DOHH2 (cell line): ENCODE measurements at regions not wholly inside any gene's neighbourhood (a gene's known extent, or its start where the extent isn't known, plus 50 kb on each side); places are given as distances from the start of the nearest gene placed in this dataset.
"Not testable (repeated sequence)": the region's sequence is repeated elsewhere in the genome, so short reads cannot be mapped to it uniquely, and the experiment has no call there.

ENCODE experiments used
- H3F3A ChIP-seq: fragments of 200-600 bp; sonication (generic), shearing (Covaris generic); 2 replicates; pipeline ENCODE4 v1.6.0; 2016; ENCODE audit warnings: antibody characterized with exemption, mild to moderate bottlenecking; ENCODE audit not compliant: control insufficient read depth, insufficient read depth
- H3K27ac ChIP-seq: fragments of 200-600 bp; sonication (generic); 2 replicates; pipeline ENCODE4 v1.5.1; 2014; ENCODE audit warnings: low read depth, mild to moderate bottlenecking, low read length, moderate library complexity
- H3K27me3 ChIP-seq: fragments of 200-600 bp; sonication (generic); 2 replicates; pipeline ENCODE4 v1.6.1; 2014; ENCODE audit warnings: mild to moderate bottlenecking, low read length, mixed read lengths; ENCODE audit not compliant: control insufficient read depth
- H3K36me3 ChIP-seq: fragments of 200-600 bp; sonication (generic); 2 replicates; pipeline ENCODE4 v1.6.1; 2014; ENCODE audit warnings: mild to moderate bottlenecking, low read length, moderate library complexity, mixed read lengths; ENCODE audit not compliant: control insufficient read depth
- H3K4me1 ChIP-seq: fragments of 200-600 bp; sonication (generic); 2 replicates; pipeline ENCODE4 v1.6.1; 2014; ENCODE audit warnings: mild to moderate bottlenecking, low read length, mixed read lengths; ENCODE audit not compliant: control insufficient read depth
- H3K4me2 ChIP-seq: fragments of 200-600 bp; sonication (generic); 2 replicates; pipeline ENCODE4 v1.6.0; 2014; ENCODE audit warnings: mild to moderate bottlenecking, low read length, moderate library complexity
- H3K4me3 ChIP-seq: fragments of 200-600 bp; sonication (generic); 2 replicates; pipeline ENCODE4 v1.5.1; 2014; ENCODE audit warnings: mild to moderate bottlenecking, low read length, mixed read lengths
- H3K79me2 ChIP-seq: fragments of 200-600 bp; sonication (generic); 2 replicates; pipeline ENCODE4 v1.6.1; 2014; ENCODE audit warnings: mild to moderate bottlenecking, low read length, mixed read lengths; ENCODE audit not compliant: control insufficient read depth
- H3K9me2 ChIP-seq: fragments of 200-600 bp; sonication (generic); replicated peaks from 2 replicates; pipeline ENCODE4 v1.6.1; 2014; ENCODE audit warnings: mild to moderate bottlenecking, low read length, mixed read lengths; ENCODE audit not compliant: control insufficient read depth
- H3K9me3 ChIP-seq: fragments of 200-600 bp; sonication (generic); 2 replicates; pipeline ENCODE4 v1.6.1; 2014; ENCODE audit warnings: antibody characterized with exemption, low read length, mixed read lengths; ENCODE audit not compliant: control insufficient read depth, insufficient read depth
- H4K20me1 ChIP-seq: fragments of 200-600 bp; sonication (generic); 2 replicates; pipeline ENCODE4 v1.6.0; 2014; ENCODE audit warnings: low read depth, mild to moderate bottlenecking, antibody characterized with exemption, low read length, moderate library complexity; ENCODE audit not compliant: control insufficient read depth, insufficient read depth

DNA sequence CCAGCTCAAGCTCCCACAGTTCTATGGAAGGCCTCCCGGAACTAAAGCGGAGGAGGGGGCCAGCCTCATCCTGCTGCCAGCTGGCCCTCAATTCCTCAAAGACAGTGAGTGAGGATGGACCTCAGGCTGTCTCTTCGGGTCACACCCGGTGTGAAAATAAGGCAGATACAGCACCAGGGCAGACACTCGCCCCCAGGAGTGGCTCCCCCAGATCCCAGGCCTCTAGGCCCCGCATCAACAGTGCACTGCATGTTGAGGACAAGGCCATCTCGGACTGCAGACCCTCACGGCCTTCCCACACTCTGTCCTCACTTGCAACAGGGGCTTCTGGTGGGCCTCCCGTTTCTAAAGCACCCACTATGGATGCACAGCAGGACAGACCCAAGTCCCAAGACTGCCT, 239.2 kb upstream of the ZNF322 start:
- not testable (repeated sequence) for H3K4me3 ChIP-seq, H3F3A ChIP-seq, H3K4me2 ChIP-seq, H3K9me3 ChIP-seq, H3K36me3 ChIP-seq, H3K4me1 ChIP-seq, H3K27ac ChIP-seq, H3K9me2 ChIP-seq, H3K27me3 ChIP-seq, H3K79me2 ChIP-seq, H4K20me1 ChIP-seq

- H3K4me1 ChIP-seq, H3K27ac ChIP-seq, H3K4me2 ChIP-seq, H3K9me3 ChIP-seq, H3F3A ChIP-seq, H4K20me1 ChIP-seq, H3K9me2 ChIP-seq, H3K36me3 ChIP-seq, H3K27me3 ChIP-seq, H3K79me2 ChIP-seq, H3K4me3 ChIP-seq: not testable (repeated sequence)
Measured at GRCh38 chr6:26924206-26924605, 264.7 kb upstream of the ZNF322 start.

DNA sequence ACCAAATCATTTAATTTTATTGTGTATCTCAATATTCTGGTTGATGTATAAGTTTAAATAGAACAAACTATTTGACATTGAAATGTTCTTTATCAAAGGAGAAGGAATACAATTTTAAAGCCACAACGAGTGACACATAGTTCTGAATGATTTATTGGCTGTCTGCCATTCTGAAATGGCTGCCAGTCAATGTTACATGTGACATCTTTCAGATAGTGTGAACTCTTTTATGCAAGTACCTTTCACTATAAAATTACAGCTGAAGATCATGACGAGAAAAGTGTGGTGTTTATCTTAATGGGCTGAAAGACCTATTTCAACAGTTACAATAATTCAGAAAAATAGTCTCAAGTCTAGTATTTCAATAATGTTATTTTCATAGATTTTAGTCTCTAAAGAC, 268.6 kb upstream of the ZNF322 start:
- H3K36me3 ChIP-seq, H3K4me1 ChIP-seq, H3K27me3 ChIP-seq, H3K4me3 ChIP-seq, H3K4me2 ChIP-seq, H3K27ac ChIP-seq, H3K79me2 ChIP-seq, H3K9me3 ChIP-seq, H4K20me1 ChIP-seq, H3K9me2 ChIP-seq, H3F3A ChIP-seq: not testable (repeated sequence)

GRCh38 chr6:26937258-26937657, 277.7 kb upstream of the ZNF322 start:
- not testable (repeated sequence) for H3K27ac ChIP-seq, H3K36me3 ChIP-seq, H4K20me1 ChIP-seq, H3K4me3 ChIP-seq, H3K9me2 ChIP-seq, H3F3A ChIP-seq, H3K4me1 ChIP-seq, H3K27me3 ChIP-seq, H3K79me2 ChIP-seq, H3K4me2 ChIP-seq, H3K9me3 ChIP-seq

- H3K4me1 ChIP-seq, H3K4me3 ChIP-seq, H3K4me2 ChIP-seq, H4K20me1 ChIP-seq, H3K79me2 ChIP-seq, H3F3A ChIP-seq, H3K9me2 ChIP-seq, H3K27ac ChIP-seq, H3K9me3 ChIP-seq, H3K36me3 ChIP-seq, H3K27me3 ChIP-seq: not testable (repeated sequence)
Measured at GRCh38 chr6:26951211-26951610, 291.7 kb upstream of the ZNF322 start.

DNA sequence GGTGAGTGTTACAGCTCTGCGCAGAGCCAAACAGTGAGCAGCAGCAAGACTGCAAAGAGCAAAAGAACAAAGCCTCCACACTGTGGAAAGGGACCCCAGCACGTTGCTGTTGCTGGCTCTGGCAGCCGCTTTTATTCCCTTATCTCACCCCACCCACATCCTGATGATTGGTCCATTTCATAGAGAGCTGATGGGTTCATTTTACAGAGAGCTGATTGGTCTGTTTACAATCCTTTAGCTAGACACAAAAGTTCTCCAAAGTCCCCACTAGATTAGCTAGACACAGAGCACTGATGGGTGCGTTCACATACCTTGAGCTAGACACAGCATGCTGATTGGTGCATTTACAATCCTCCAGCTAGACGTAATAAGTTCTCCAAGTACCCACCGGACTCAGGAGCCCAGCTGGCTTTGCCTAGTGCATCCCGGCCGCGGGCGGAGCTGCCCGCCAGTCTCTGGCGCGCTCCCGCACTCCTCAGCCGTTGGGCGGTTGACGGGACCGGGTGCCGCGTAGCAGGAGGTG, 291.4 kb upstream of the PRSS16 start:
- Histone ChIP-seq H3K4me3 (peak overlapping the region; percentile 69), H3K27ac (peak overlapping the region; percentile 61), H3K4me2 (peak overlapping the region; percentile 44)
- H4K20me1 ChIP-seq, H3K4me1 ChIP-seq, H3F3A ChIP-seq, H3K36me3 ChIP-seq, H3K79me2 ChIP-seq, H3K27me3 ChIP-seq, H3K9me2 ChIP-seq, H3K9me3 ChIP-seq: not testable (repeated sequence)

DNA sequence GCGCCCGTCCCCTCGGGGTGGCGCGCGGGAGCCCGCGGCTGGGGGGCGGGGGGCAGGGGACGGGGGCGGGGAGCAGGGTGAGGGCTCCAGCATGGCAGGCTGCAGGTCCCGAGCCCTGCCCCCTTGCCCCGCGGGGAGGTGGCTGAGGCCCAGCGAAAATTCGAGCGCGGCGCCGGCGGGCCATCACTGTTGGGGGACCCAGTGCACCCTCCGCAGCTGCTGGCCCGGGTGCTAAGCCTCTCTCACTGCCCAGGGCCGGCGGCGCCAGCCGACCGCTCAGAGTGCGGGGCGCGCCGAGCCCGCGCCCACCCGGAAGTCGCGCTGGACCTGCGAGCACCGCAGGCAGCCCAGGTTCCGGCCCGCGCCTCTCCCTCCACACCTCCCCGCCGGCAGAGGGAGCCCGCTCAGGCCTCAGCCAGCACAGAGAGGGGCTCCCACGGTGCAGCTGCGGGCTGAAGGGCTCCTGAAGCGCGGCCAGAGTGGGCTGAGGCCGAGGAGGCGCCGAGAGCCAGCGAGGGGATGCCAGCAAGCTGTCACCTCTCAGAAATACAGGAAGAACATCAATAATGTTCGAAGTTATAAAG, 290.8 kb upstream of the PRSS16 start:
- Histone ChIP-seq H3K4me2 (peak overlapping the region; percentile 69), H3K27ac (peak overlapping the region; percentile 61), H3K4me3 (peak overlapping the region; percentile 69)
- H4K20me1 ChIP-seq, H3F3A ChIP-seq, H3K79me2 ChIP-seq, H3K9me3 ChIP-seq, H3K36me3 ChIP-seq, H3K27me3 ChIP-seq, H3K9me2 ChIP-seq, H3K4me1 ChIP-seq: not testable (repeated sequence)

DNA sequence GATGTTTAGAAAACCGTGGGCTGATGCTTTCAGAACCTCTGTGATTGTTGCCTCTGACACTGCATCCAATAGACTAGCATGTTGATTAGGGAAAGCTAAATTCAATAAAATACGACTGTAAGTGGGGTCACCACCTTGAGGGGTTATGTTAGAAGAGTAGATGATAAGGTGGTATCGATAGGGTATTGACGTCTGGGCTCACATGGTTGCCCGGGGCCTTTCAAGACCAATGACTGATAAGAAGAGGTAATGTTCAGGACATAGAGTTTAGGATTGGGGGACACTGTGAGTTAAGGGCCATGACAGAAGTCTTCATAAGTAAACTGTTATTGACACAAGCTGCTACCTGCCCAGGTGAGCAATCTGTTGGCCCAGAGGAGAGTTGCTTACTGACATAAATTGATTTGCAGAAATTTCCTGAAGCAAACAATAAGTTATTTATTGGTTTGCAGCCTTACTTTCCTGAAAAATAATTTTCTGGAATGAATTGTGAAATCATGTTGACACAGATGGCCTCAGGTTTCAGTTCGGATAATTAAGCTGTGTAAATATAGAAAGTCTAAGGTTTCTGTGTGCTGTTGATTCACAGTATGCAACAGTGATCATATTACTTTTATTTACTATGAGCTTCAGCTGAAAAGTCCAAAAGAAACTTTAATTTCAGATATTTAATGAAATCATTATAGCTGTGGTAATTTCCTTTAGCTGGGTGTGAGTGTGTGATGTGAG, 289.9 kb upstream of the PRSS16 start:
- not testable (repeated sequence) for H3K27me3 ChIP-seq, H3F3A ChIP-seq, H3K9me3 ChIP-seq, H3K9me2 ChIP-seq, H3K79me2 ChIP-seq, H3K4me1 ChIP-seq, H3K36me3 ChIP-seq, H4K20me1 ChIP-seq
- Histone ChIP-seq H3K27ac (peak overlapping the region; percentile 34; the same call in 1 of the 2 replicates), H3K4me3 (peak overlapping the region; percentile 67), H3K4me2 (peak overlapping the region; percentile 69)
